Keratinocyte (primary cell): ENCODE measurements at regions not wholly inside any gene's neighbourhood (a gene's known extent, or its start where the extent isn't known, plus 50 kb on each side); places are given as distances from the start of the nearest gene placed in this dataset.

Experiments
- EZH2 ChIP-seq: IDR thresholded peaks from one replicate; pipeline ENCODE4 v1.6.1; 2012; ENCODE audit warnings: inconsistent platforms, mild to moderate bottlenecking, low read length, moderate library complexity
- TF ChIP-seq, protein P1 (sequence below), 3 experiments: IDR thresholded peaks in 1 of 3; conservative IDR thresholded peaks in 1 of 3; optimal IDR thresholded peaks in 1 of 3; 2 replicates in 2 of 3; 3 replicates in 1 of 3; pipeline versions ENCODE3 to v1.5.1; 2011; ENCODE audit warnings: low read length in 3 of 3, mild to moderate bottlenecking in 3 of 3, moderate library complexity in 2 of 3, control low read depth in 1 of 3, inconsistent platforms in 1 of 3; ENCODE audit not compliant: insufficient read depth in 2 of 3; ENCODE audit errors: extremely low read depth in 1 of 3

DNA sequence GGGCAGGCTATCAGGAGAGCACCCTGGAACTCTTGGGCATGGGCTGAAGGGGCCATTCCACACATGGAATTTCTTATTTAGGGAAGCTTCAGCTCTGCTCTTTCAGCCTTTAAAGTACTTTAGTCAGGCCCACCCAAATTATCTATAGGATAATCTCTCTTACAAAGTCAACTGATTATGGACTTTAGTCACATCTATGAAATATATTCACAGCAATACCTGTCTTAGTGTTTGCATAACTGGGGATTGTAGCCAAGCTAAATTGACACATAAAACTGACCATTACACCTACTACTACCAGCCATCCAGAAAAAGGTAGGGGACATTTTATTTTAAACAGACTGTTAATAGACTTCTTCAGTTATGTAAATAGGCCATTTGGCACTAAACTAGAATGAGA is 114.9 kb upstream of the VANGL1 start:
- TF ChIP-seq, protein P1, sequence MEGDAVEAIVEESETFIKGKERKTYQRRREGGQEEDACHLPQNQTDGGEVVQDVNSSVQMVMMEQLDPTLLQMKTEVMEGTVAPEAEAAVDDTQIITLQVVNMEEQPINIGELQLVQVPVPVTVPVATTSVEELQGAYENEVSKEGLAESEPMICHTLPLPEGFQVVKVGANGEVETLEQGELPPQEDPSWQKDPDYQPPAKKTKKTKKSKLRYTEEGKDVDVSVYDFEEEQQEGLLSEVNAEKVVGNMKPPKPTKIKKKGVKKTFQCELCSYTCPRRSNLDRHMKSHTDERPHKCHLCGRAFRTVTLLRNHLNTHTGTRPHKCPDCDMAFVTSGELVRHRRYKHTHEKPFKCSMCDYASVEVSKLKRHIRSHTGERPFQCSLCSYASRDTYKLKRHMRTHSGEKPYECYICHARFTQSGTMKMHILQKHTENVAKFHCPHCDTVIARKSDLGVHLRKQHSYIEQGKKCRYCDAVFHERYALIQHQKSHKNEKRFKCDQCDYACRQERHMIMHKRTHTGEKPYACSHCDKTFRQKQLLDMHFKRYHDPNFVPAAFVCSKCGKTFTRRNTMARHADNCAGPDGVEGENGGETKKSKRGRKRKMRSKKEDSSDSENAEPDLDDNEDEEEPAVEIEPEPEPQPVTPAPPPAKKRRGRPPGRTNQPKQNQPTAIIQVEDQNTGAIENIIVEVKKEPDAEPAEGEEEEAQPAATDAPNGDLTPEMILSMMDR (optimal IDR thresholded peaks at IDR 0.05 in 1 of 3, IDR thresholded peaks at IDR 0.05 in 1 of 3, conservative IDR thresholded peaks at IDR 0.05 in 1 of 3; ENCODE audit: extremely low read depth in 1 of 3, insufficient read depth in 2 of 3, low read length in 3 of 3), result no peak
- TF ChIP-seq EZH2, result no peak
